Erythroblast (primary cell): ENCODE measurements at regions not wholly inside any gene's neighbourhood (a gene's known extent, or its start where the extent isn't known, plus 50 kb on each side); places are given as distances from the start of the nearest gene placed in this dataset.

Source experiments
- GATA1 ChIP-seq: IDR thresholded peaks from 2 replicates; pipeline ENCODE4 v1.6.1; 2011; ENCODE audit warnings: low read depth, mild to moderate bottlenecking, control low read depth, low read length, moderate library complexity
- POLR2A ChIP-seq: IDR thresholded peaks from 2 replicates; pipeline ENCODE4 v1.6.1; 2011; ENCODE audit warnings: mild to moderate bottlenecking, low read length

- TF ChIP-seq POLR2A (no peak), GATA1 (no peak)
Observed at GRCh38 chr4:43898836-43899235, 549.8 kb downstream of the KCTD8 start.
